ENCODE measurements at regions not wholly inside any gene's neighbourhood (a gene's known extent, or its start where the extent isn't known, plus 50 kb on each side); places are given as distances from the start of the nearest gene placed in this dataset.

GRCh38 chr7:109963741-109964140 lies 1127.2 kb upstream of the LRRN3 start:
- Histone ChIP-seq H3K4me1 (ENCODE audit: control insufficient read depth in 2 of 3, insufficient read depth in 2 of 3, low read depth in 1 of 3, low read length in 3 of 3) (no peaks in the 10 kb centered on the region), H3K4me3 (ENCODE audit: low read length in 3 of 3) (no peak overlapping the region), H3K36me3 (ENCODE audit: control insufficient read depth in 2 of 3, insufficient read depth in 3 of 3, low read length in 3 of 3) (no peaks in the 10 kb centered on the region), H3K9me3 (ENCODE audit: control insufficient read depth in 2 of 3, insufficient read depth in 1 of 3, low read length in 3 of 3) (no peaks in the 10 kb centered on the region), H3K9ac (ENCODE audit: low read length in 3 of 3) (no peak overlapping the region), H3K27ac (ENCODE audit: low read depth in 2 of 2, low read length in 2 of 2) (no peak overlapping the region), H3K27me3 (ENCODE audit: control insufficient read depth, insufficient read depth, low read length) (no peaks in the 10 kb centered on the region)
- FAIRE-seq (no peak), DNase-seq (no peak)
- TF ChIP-seq CTCF (IDR thresholded peaks at IDR 0.05; ENCODE audit: borderline replicate concordance, extremely low read depth, insufficient read depth): no peak
- intact Hi-C loops (cut with DNase I): no loop called here

GRCh38 chr7:109964780-109965179 lies 1126.1 kb upstream of the LRRN3 start:
- no peak overlapping the region for H3K9ac ChIP-seq (ENCODE audit: low read length in 3 of 3)
- no peaks in the 10 kb centered on the region for H3K27me3 ChIP-seq (ENCODE audit: control insufficient read depth, insufficient read depth, low read length)
- FAIRE-seq (no peak), DNase-seq (no peak)
- H3K9me3 ChIP-seq (ENCODE audit: control insufficient read depth in 2 of 3, insufficient read depth in 1 of 3, low read length in 3 of 3): no peaks in the 10 kb centered on the region
- H3K4me1 ChIP-seq (ENCODE audit: control insufficient read depth in 2 of 3, insufficient read depth in 2 of 3, low read depth in 1 of 3, low read length in 3 of 3): no peaks in the 10 kb centered on the region
- TF ChIP-seq CTCF (IDR thresholded peaks at IDR 0.05; ENCODE audit: borderline replicate concordance, extremely low read depth, insufficient read depth): no peak
- no peaks in the 10 kb centered on the region for H3K36me3 ChIP-seq (ENCODE audit: control insufficient read depth in 2 of 3, insufficient read depth in 3 of 3, low read length in 3 of 3)
- H3K27ac ChIP-seq (ENCODE audit: low read depth in 2 of 2, low read length in 2 of 2): no peak overlapping the region
- intact Hi-C loops (cut with DNase I): no loop called here
- H3K4me3 ChIP-seq (ENCODE audit: low read length in 3 of 3): no peak overlapping the region

- Histone ChIP-seq H3K4me1 (ENCODE audit: control insufficient read depth in 2 of 3, insufficient read depth in 2 of 3, low read depth in 1 of 3, low read length in 3 of 3) (no peaks in the 10 kb centered on the region), H3K27ac (ENCODE audit: low read depth in 2 of 2, low read length in 2 of 2) (no peak overlapping the region), H3K27me3 (ENCODE audit: control insufficient read depth, insufficient read depth, low read length) (no peaks in the 10 kb centered on the region), H3K36me3 (ENCODE audit: control insufficient read depth in 2 of 3, insufficient read depth in 3 of 3, low read length in 3 of 3) (no peaks in the 10 kb centered on the region), H3K9me3 (ENCODE audit: control insufficient read depth in 2 of 3, insufficient read depth in 1 of 3, low read length in 3 of 3) (no peaks in the 10 kb centered on the region), H3K4me3 (ENCODE audit: low read length in 3 of 3) (no peak overlapping the region), H3K9ac (ENCODE audit: low read length in 3 of 3) (no peak overlapping the region)
- FAIRE-seq (no peak), DNase-seq (no peak)
- intact Hi-C loops (cut with DNase I): no loop called here
- no peak for TF ChIP-seq CTCF (IDR thresholded peaks at IDR 0.05; ENCODE audit: borderline replicate concordance, extremely low read depth, insufficient read depth)
Observed at GRCh38 chr7:109967406-109967805, 1123.5 kb upstream of the LRRN3 start.

GRCh38 chr7:109983618-109984017 lies 1107.3 kb upstream of the LRRN3 start:
- Histone ChIP-seq H3K9ac (ENCODE audit: low read length in 3 of 3) (no peak overlapping the region), H3K27ac (ENCODE audit: low read depth in 2 of 2, low read length in 2 of 2) (no peak overlapping the region), H3K27me3 (ENCODE audit: control insufficient read depth, insufficient read depth, low read length) (no peaks in the 10 kb centered on the region), H3K4me1 (ENCODE audit: control insufficient read depth in 2 of 3, insufficient read depth in 2 of 3, low read depth in 1 of 3, low read length in 3 of 3) (no peaks in the 10 kb centered on the region), H3K9me3 (ENCODE audit: control insufficient read depth in 2 of 3, insufficient read depth in 1 of 3, low read length in 3 of 3) (no peaks in the 10 kb centered on the region), H3K36me3 (ENCODE audit: control insufficient read depth in 2 of 3, insufficient read depth in 3 of 3, low read length in 3 of 3) (no peaks in the 10 kb centered on the region), H3K4me3 (ENCODE audit: low read length in 3 of 3) (no peak overlapping the region)
- no peak for TF ChIP-seq CTCF (IDR thresholded peaks at IDR 0.05; ENCODE audit: borderline replicate concordance, extremely low read depth, insufficient read depth)
- FAIRE-seq (no peak), DNase-seq (no peak)
- intact Hi-C loops (cut with DNase I): no loop called here
